Astrocyte (in vitro differentiated cells and primary cell): ENCODE measurements at regions not wholly inside any gene's neighbourhood (a gene's known extent, or its start where the extent isn't known, plus 50 kb on each side); places are given as distances from the start of the nearest gene placed in this dataset.

ENCODE experiments used
- DNase-seq: peaks from one replicate; pipeline ENCODE4 v3.0.0-alpha.2; 2010; ENCODE audit warnings: low read depth
- FAIRE-seq: peaks from 2 replicates; lab custom pipeline; 2011; peaks lifted over from hg19 to GRCh38; lab: Jason Lieb, UNC
- H2AFZ ChIP-seq: 2 replicates; pipeline ENCODE4 v1.6.0; 2012; ENCODE audit warnings: low read depth, low read length, inconsistent platforms
- H3K27ac ChIP-seq: 2 replicates; pipeline ENCODE4 v1.5.1; 2011; ENCODE audit warnings: low read depth, low read length, inconsistent platforms
- H3K27me3 ChIP-seq: 2 replicates; pipeline ENCODE4 v1.6.0; 2011; ENCODE audit warnings: low read length, inconsistent platforms; ENCODE audit not compliant: insufficient read depth
- H3K36me3 ChIP-seq: 2 replicates; pipeline ENCODE4 v1.5.1; 2011; ENCODE audit warnings: low read length, inconsistent platforms; ENCODE audit not compliant: insufficient read depth
- H3K4me1 ChIP-seq: 2 replicates; pipeline ENCODE4 v1.5.1; 2011; ENCODE audit warnings: low read length, inconsistent platforms; ENCODE audit not compliant: insufficient read depth
- H3K4me2 ChIP-seq: 2 replicates; pipeline ENCODE4 v1.6.0; 2012; ENCODE audit warnings: low read length, inconsistent platforms
- H3K4me3 ChIP-seq: 2 replicates; pipeline ENCODE4 v1.5.1; 2011; ENCODE audit warnings: low read depth, mild to moderate bottlenecking, low read length, inconsistent platforms; ENCODE audit not compliant: insufficient read depth
- H3K79me2 ChIP-seq: 2 replicates; pipeline ENCODE4 v1.6.0; 2012; ENCODE audit warnings: mild to moderate bottlenecking, low read length, inconsistent platforms; ENCODE audit not compliant: insufficient read depth
- H3K9ac ChIP-seq: 2 replicates; pipeline ENCODE4 v1.6.0; 2012; ENCODE audit warnings: mild to moderate bottlenecking, low read length, inconsistent platforms
- H3K9me3 ChIP-seq: 2 replicates; pipeline ENCODE4 v1.5.1; 2012; ENCODE audit warnings: low read depth, mild to moderate bottlenecking, low read length, inconsistent platforms; ENCODE audit not compliant: insufficient read depth
- H4K20me1 ChIP-seq: 2 replicates; pipeline ENCODE4 v1.6.0; 2012; ENCODE audit warnings: low read length, inconsistent platforms; ENCODE audit not compliant: insufficient read depth
- H3K27ac Mint-ChIP-seq: one replicate; pipeline ENCODE4 v1.8.0; 2021; ENCODE audit warnings: mild to moderate bottlenecking, mixed read lengths; ENCODE audit not compliant: unreplicated experiment
- H3K27me3 Mint-ChIP-seq: one replicate; pipeline ENCODE4 v1.8.0; 2021; ENCODE audit warnings: low read depth, mixed read lengths; ENCODE audit not compliant: unreplicated experiment
- H3K36me3 Mint-ChIP-seq: one replicate; pipeline ENCODE4 v1.8.0; 2021; ENCODE audit warnings: low read depth, mixed read lengths; ENCODE audit not compliant: unreplicated experiment
- H3K4me1 Mint-ChIP-seq: one replicate; pipeline ENCODE4 v1.8.0; 2021; ENCODE audit warnings: low read depth, mixed read lengths; ENCODE audit not compliant: unreplicated experiment
- H3K4me3 Mint-ChIP-seq: one replicate; pipeline ENCODE4 v1.8.0; 2021; ENCODE audit warnings: mild to moderate bottlenecking, moderate library complexity, mixed read lengths; ENCODE audit not compliant: unreplicated experiment
- H3K9me3 Mint-ChIP-seq: one replicate; pipeline ENCODE4 v1.8.0; 2021; ENCODE audit warnings: mild to moderate bottlenecking, mixed read lengths; ENCODE audit not compliant: unreplicated experiment
- EZH2 ChIP-seq: IDR thresholded peaks from 2 replicates; pipeline ENCODE4 v1.6.1; 2012; ENCODE audit warnings: mild to moderate bottlenecking, low read length, inconsistent platforms; ENCODE audit not compliant: insufficient read depth
- TF ChIP-seq, protein P1 (sequence below): IDR thresholded peaks from 2 replicates; pipeline ENCODE4 v1.5.1; 2011; ENCODE audit warnings: low read depth, mild to moderate bottlenecking, inconsistent platforms, low read length, moderate library complexity; ENCODE audit not compliant: insufficient read depth

DNA sequence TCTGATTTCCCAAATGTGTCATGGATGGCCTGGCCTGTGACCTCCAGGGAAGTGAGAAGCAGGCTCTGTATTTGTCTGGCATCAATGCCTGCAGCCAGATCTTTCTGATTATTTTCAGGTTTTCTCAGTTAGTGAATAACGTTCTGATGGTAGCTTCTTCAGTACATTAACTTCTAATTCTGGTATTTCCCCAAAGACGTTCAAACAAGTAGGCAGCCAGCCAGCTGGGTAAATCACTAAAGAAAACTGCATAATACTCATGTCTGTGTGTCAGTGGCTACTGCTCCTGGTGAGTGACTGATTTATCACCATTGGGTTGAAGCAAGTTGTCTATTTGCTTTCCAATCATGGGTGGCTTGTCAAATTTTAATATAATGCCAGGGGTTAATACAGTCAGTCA lies 162.6 kb upstream of the PFN2 start:
- H3K36me3 ChIP-seq, result no peaks in the 10 kb centered on the region
- no peak for DNase-seq
- Mint-ChIP-seq H3K9me3 (no peaks in the 10 kb centered on the region), H3K27ac (no peak overlapping the region), H3K27me3 (no peaks in the 10 kb centered on the region), H3K4me3 (no peak overlapping the region), H3K4me1 (peaks cover 8% of the 10 kb centered on the region), H3K36me3 (no peaks in the 10 kb centered on the region)
- no peaks in the 10 kb centered on the region for H4K20me1 ChIP-seq
- no peak overlapping the region for H3K27ac ChIP-seq
- H3K27me3 ChIP-seq, result no peaks in the 10 kb centered on the region
- H3K4me1 ChIP-seq, result no peaks in the 10 kb centered on the region
- TF ChIP-seq, protein P1, sequence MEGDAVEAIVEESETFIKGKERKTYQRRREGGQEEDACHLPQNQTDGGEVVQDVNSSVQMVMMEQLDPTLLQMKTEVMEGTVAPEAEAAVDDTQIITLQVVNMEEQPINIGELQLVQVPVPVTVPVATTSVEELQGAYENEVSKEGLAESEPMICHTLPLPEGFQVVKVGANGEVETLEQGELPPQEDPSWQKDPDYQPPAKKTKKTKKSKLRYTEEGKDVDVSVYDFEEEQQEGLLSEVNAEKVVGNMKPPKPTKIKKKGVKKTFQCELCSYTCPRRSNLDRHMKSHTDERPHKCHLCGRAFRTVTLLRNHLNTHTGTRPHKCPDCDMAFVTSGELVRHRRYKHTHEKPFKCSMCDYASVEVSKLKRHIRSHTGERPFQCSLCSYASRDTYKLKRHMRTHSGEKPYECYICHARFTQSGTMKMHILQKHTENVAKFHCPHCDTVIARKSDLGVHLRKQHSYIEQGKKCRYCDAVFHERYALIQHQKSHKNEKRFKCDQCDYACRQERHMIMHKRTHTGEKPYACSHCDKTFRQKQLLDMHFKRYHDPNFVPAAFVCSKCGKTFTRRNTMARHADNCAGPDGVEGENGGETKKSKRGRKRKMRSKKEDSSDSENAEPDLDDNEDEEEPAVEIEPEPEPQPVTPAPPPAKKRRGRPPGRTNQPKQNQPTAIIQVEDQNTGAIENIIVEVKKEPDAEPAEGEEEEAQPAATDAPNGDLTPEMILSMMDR, result no peak
- no peak for TF ChIP-seq EZH2
- no peak overlapping the region for H3K4me3 ChIP-seq
- no peak for FAIRE-seq
- no peak overlapping the region for H3K4me2 ChIP-seq
- H3K9me3 ChIP-seq, result no peaks in the 10 kb centered on the region
- H3K9ac ChIP-seq, result no peak overlapping the region
- no peak overlapping the region for H2AFZ ChIP-seq
- H3K79me2 ChIP-seq, result no peaks in the 10 kb centered on the region

DNA sequence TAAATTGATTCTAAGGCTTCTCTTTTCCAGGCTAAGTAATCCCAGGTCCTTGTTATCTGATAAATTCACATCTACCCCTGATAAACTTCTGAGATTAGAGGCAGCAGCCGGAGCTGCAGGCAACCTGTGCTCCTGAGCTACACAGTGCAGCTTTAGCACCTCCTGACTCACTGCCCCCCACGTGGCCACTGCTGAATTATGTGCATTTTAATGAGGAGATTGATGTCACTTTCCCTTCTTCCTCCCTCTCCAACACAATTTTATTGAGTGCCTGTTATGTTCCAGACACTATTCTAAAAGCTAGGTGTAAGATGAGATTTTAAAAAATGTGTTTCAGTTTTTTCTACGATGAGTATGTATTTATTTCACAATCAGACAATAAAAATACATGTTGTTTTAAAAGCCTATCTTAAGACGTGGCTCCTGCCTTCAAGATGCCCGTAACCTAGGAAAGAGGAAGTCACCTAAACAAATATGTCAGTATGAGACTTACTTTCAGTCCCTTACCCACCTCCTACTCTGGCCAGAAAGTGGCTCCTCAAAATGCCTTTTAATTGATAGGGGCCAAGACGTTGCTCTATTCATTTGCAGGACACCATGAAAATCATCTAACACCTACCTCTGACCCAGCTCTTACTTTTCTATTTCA lies 161.5 kb upstream of the PFN2 start:
- Mint-ChIP-seq H3K4me1 (peaks cover 8% of the 10 kb centered on the region), H3K4me3 (no peak overlapping the region), H3K36me3 (no peaks in the 10 kb centered on the region), H3K27me3 (no peaks in the 10 kb centered on the region), H3K9me3 (no peaks in the 10 kb centered on the region), H3K27ac (no peak overlapping the region)
- Histone ChIP-seq H3K36me3 (no peaks in the 10 kb centered on the region), H3K4me1 (no peaks in the 10 kb centered on the region), H3K9ac (no peak overlapping the region), H3K4me3 (no peak overlapping the region), H3K27ac (no peak overlapping the region), H4K20me1 (no peaks in the 10 kb centered on the region), H3K27me3 (no peaks in the 10 kb centered on the region), H2AFZ (no peak overlapping the region), H3K4me2 (no peak overlapping the region), H3K79me2 (no peaks in the 10 kb centered on the region), H3K9me3 (no peaks in the 10 kb centered on the region)
- no peak for TF ChIP-seq EZH2
- TF ChIP-seq, protein P1, result no peak
- no peak for FAIRE-seq
- DNase-seq, result no peak

DNA sequence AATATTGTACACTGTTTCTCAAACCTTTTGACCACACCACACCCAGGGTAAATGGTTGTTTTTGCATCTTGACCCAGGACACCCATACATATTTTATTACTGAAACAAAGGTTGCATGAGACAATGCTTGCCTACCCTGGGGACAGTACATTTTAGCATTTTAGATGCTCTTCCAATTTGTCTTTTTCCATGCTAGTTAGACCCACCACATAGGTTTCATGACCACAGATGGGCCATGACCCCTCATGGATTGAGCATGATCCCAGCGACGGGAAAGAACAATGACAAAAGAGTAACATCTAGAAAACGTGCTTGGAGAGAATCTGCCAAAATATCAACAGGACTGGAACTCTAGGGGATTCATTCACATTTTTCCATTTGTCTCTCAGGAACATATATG lies 161.0 kb upstream of the PFN2 start:
- FAIRE-seq (no peak), DNase-seq (no peak)
- Histone ChIP-seq H3K4me1 (no peaks in the 10 kb centered on the region), H3K4me3 (no peak overlapping the region), H2AFZ (no peak overlapping the region), H3K36me3 (no peaks in the 10 kb centered on the region), H3K9me3 (no peaks in the 10 kb centered on the region), H3K4me2 (no peak overlapping the region), H3K27me3 (no peaks in the 10 kb centered on the region), H3K79me2 (no peaks in the 10 kb centered on the region), H3K9ac (no peak overlapping the region), H4K20me1 (no peaks in the 10 kb centered on the region), H3K27ac (no peak overlapping the region)
- Mint-ChIP-seq H3K27me3 (no peaks in the 10 kb centered on the region), H3K36me3 (no peaks in the 10 kb centered on the region), H3K9me3 (no peaks in the 10 kb centered on the region), H3K4me3 (no peak overlapping the region), H3K27ac (no peak overlapping the region), H3K4me1 (peaks cover 8% of the 10 kb centered on the region)
- TF ChIP-seq, protein P1, result no peak
- TF ChIP-seq EZH2, result no peak
